ENCODE measurements at regions not wholly inside any gene's neighbourhood (a gene's known extent, or its start where the extent isn't known, plus 50 kb on each side); places are given as distances from the start of the nearest gene placed in this dataset.

GRCh38 chr16:27729516-27730304 is 179.8 kb downstream of the KATNIP start:
- Mint-ChIP-seq H3K36me3 (ENCODE audit: insufficient read depth) (peaks cover 19% of the 10 kb centered on the region), H3K4me3 (ENCODE audit: low read depth) (no peak overlapping the region), H3K27ac (peak overlapping the region; percentile 27), H3K9me3 (ENCODE audit: low read depth) (no peaks in the 10 kb centered on the region), H3K27me3 (no peaks in the 10 kb centered on the region), H3K4me1 (ENCODE audit: low read depth) (no peaks in the 10 kb centered on the region)
- no peak for DNase-seq (ENCODE audit: low spot score, unreplicated experiment)
- TF ChIP-seq CTCF (IDR thresholded peaks at IDR 0.05; ENCODE audit: unreplicated experiment), result no peak

DNA sequence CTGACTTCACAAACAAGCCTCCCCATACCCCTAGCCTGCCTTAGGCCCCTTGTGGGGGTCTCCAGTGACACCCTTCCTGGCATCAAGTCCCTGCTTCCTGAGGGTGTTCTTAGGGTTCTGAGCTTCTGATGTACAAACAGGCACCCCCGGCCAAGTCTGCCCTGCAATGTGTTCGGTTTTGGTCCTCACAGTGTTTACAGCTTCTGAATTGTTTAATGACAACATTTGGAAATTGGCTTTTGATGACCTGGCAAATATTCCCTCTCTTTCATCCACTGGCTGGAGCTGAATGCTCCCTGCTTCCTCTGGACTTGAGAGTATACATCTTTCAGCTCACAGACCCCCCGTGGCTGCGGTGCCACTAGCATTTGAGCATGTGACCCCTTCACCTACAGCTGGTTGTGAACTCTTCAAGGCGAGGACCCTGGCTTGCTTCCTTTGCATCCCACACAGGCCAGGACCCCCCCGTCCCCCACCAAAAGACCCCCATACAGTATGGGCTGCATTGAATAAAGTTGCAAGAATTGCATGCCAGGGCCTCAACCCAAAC is 180.8 kb downstream of the KATNIP start:
- Mint-ChIP-seq H3K27me3 (no peaks in the 10 kb centered on the region), H3K4me1 (ENCODE audit: low read depth) (no peaks in the 10 kb centered on the region), H3K36me3 (ENCODE audit: insufficient read depth) (peaks cover 13% of the 10 kb centered on the region), H3K9me3 (ENCODE audit: low read depth) (no peaks in the 10 kb centered on the region), H3K4me3 (ENCODE audit: low read depth) (no peak overlapping the region), H3K27ac (no peak overlapping the region)
- no peak for TF ChIP-seq CTCF (IDR thresholded peaks at IDR 0.05; ENCODE audit: unreplicated experiment)
- no peak for DNase-seq (ENCODE audit: low spot score, unreplicated experiment)

DNA sequence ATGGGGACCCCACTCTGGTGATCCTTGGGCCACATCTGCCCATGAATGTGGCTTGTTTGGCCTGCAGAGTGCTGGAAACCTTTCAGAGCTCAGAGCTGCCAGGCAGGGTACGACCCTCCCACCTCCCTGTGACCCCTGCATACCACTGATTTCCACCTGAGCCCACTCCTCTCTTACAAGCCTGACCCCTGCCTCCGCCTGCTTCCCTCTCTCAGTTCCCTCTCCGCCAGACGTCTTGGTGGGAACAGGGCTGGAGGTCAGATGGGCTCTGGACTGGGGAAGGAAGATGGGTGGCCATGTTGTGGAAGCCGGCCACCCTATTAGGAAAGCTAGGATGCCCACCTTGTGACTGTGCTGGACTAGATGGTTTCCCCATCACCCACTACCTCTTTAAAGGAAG is 185.1 kb downstream of the KATNIP start:
- no peak for TF ChIP-seq CTCF (IDR thresholded peaks at IDR 0.05; ENCODE audit: unreplicated experiment)
- peaks cover 7% of the 10 kb centered on the region for H3K4me1 Mint-ChIP-seq (ENCODE audit: low read depth)
- H3K27me3 Mint-ChIP-seq, result no peaks in the 10 kb centered on the region
- H3K27ac Mint-ChIP-seq, result no peak overlapping the region
- H3K9me3 Mint-ChIP-seq (ENCODE audit: low read depth), result no peaks in the 10 kb centered on the region
- no peak overlapping the region for H3K4me3 Mint-ChIP-seq (ENCODE audit: low read depth)
- DNase-seq (ENCODE audit: low spot score, unreplicated experiment), result no peak
- peaks cover 9% of the 10 kb centered on the region for H3K36me3 Mint-ChIP-seq (ENCODE audit: insufficient read depth)

DNA sequence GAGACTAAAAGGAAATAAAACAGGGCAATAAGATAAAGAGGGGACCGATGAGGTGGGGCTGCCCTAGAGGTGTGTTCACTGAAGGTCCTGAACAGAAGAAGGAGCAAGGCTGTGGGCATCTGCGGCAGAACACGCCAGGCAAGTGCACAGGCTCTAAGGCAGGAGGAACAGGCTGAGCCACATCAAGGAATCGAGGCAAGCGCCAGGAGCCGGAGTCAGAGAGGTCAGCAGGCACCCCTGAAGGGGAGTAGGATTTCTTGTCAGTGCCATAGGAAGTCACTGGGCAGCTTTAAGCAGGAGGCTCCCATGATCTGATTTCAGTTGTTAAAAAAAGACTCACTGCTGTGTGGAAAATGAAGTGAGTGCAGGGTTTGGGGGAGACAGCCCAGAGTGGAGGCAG is 186.5 kb downstream of the KATNIP start:
- no peaks in the 10 kb centered on the region for H3K9me3 Mint-ChIP-seq (ENCODE audit: low read depth)
- H3K36me3 Mint-ChIP-seq (ENCODE audit: insufficient read depth), result peaks cover 14% of the 10 kb centered on the region
- H3K27me3 Mint-ChIP-seq, result no peaks in the 10 kb centered on the region
- H3K4me3 Mint-ChIP-seq (ENCODE audit: low read depth), result no peak overlapping the region
- H3K27ac Mint-ChIP-seq, result no peak overlapping the region
- no peak for DNase-seq (ENCODE audit: low spot score, unreplicated experiment)
- TF ChIP-seq CTCF (IDR thresholded peaks at IDR 0.05; ENCODE audit: unreplicated experiment), result no peak
- peaks cover 7% of the 10 kb centered on the region for H3K4me1 Mint-ChIP-seq (ENCODE audit: low read depth)

GRCh38 chr16:27737513-27737912 is 187.6 kb downstream of the KATNIP start:
- no peak for DNase-seq (ENCODE audit: low spot score, unreplicated experiment)
- H3K27me3 Mint-ChIP-seq, result no peaks in the 10 kb centered on the region
- H3K27ac Mint-ChIP-seq, result no peak overlapping the region
- H3K4me1 Mint-ChIP-seq (ENCODE audit: low read depth), result peaks cover 7% of the 10 kb centered on the region
- no peak overlapping the region for H3K4me3 Mint-ChIP-seq (ENCODE audit: low read depth)
- peaks cover 14% of the 10 kb centered on the region for H3K36me3 Mint-ChIP-seq (ENCODE audit: insufficient read depth)
- TF ChIP-seq CTCF (IDR thresholded peaks at IDR 0.05; ENCODE audit: unreplicated experiment), result no peak
- H3K9me3 Mint-ChIP-seq (ENCODE audit: low read depth), result no peaks in the 10 kb centered on the region

Data from progenitor cell of endocrine pancreas (in vitro differentiated cells).